CD4-positive, alpha-beta T cell treated with Interferon gamma for 1 hour (primary cell): ENCODE measurements at regions not wholly inside any gene's neighbourhood (a gene's known extent, or its start where the extent isn't known, plus 50 kb on each side); places are given as distances from the start of the nearest gene placed in this dataset.
A peak's percentile ranks its signal among the peaks of the same experiment; 100 is the strongest.

ENCODE experiments used
- DNase-seq: peaks from one replicate; pipeline ENCODE4 v3.0.0-alpha.2; 2020

DNA sequence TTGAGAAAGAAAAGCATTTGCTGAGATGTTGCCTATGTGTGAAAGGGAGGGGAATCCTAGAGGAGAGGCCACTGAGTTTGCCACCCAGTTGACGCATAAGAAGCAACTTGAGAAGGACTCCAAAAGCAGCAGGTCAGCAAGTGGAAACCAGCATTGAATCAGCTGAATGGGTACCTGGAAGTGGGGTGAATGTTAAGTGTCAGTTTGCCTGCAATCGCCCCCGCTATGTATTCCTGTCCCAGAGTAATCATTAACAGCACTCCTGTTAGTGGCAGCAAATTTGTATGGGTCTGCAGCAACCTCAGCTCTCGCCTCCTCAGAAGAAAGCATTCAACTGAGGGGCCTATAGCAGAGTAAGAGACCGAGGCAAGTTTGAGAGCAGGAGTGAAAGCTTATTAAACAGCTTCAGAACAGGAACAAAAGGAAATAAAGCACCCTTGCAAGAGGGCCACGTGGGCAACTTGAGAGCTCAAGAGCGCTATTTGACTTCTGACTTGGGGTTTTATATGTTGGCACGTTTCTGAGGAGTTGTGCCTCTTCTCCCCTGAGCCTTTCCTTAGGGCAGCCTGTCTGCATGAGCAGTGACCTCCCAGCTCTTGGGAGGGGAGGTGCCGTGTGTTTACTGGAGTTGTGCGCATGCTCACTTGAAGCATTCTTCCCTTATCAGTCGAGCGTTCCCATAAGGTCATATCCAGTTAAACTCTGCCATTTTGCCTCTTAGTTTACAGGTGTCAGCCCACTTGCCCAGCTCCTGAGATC is 122.6 kb upstream of the PHACTR1 start:
- DNase-seq = no peak

DNA sequence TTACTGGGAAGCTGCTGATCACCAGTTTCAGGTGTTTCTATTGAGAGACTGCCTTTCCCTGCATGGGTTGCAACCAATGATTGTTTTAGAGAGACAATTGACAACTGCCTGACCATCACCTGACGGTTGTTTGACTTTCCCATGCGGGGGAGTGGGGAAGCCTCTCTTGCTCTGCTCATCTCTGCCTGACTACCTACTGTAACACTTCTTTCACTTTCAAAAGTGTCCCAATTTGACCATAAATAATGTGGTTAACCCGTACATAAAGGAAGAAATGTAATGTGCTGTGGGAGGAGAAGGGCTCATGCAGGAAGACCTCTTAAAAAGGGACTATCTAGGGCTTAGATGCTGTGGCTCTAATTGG is 122.1 kb upstream of the PHACTR1 start:
- DNase-seq = no peak

DNA sequence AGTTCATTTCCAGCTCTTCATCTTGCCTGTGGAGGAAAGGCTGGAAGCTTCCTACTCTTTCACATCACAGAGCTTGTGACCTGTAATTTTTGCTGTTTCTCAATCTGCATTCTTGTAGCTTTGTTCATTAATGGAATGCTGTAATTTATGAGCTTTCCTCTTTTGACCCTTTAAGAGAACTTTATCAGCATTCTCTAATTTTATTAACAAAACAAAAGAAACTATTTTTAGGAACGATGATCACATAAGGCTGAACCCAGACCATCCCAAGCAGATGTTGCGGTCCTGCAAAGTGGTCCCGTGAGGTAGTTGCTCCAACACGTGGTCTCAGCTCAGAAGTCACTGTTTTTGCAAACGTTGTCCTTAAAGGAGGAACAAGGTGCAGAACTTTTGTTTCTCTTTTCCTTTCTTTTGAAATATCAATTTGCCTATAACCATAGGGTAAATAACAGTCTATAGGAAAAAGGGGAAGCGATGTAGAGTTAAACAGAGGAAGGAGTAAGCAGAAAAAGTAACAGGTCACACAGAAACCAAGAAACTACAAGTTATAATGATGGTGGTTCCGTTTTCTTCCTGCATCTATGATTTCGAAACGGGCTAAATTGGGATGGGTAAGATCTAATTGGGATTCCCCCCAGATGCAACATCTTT is 121.3 kb upstream of the PHACTR1 start:
- no peak for DNase-seq

DNA sequence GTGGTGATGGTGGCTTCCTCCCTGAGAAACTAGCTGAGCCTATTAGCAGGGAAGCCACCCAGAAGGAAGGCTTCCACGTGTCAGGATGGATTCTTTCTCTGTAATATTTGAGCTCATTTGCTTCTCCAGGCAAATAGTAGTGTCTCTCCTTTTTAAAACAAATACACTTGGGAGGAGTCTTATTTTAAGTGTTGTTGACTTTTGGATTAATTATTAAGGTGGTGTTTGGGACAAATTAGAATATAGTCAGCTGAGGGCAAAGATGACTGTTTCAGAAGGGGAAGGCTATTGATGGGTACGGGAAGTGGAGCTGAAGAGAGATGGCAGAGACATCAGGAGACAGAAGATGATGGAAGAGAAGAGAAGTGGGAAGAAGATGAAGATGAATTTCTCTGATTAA is 119.8 kb upstream of the PHACTR1 start:
- DNase-seq = no peak

DNA sequence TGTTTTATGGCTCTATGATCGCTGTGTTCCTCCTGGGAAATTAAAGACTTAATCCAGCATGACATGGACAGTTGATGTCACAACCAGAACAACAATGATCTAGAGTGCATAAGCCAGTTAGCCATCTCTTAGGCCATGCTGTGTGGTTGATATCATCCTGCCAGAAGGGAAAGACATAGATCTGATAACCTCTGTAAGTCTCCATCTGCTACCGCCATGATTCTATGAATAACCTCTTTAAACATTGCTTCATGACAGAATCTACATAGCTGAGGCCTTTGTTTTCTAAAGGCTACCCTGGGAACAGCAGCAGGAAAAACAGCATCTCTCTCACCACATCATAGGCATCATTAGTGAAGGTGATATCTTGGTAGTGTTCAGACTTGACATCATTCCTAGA is 117.6 kb upstream of the PHACTR1 start:
- no peak for DNase-seq

DNA sequence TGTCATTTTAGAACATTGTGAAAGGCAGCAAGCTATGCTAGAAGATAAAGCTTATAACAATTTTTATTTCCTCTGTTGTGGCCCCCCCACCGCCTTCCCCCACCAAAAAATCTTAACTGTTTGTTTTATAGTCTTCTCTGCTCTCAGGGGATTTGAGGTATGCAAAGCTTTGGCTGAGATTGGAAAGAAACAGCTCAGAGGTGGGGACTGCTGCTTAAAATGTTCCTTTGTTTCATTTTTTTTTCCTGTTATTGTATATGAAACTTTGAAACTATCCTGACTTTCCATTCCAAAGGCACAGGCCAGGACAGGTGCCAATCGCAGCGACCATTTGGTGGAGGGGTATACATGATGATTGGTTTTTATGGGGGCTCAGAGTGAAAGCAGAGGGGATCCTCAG is 114.7 kb upstream of the PHACTR1 start:
- DNase-seq = no peak

DNA sequence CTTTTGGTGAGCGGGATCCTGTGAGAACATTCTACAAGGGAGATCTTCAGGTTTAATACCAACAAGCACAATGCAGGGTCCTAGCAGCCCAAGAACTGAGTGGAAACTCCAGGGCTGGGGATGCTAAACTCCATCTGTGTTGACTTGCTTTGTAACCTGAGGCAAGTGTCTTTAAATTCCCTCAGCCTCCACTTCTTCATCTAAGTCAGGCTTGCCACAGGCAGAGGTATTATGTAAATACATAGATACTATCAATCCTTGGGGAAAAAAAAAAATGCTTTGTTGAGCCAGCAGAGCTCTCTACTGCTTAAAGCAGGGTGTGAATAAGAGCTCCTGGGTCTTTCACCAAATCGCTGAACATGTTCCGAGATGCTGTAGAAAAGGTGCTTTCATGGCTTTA is 114.2 kb upstream of the PHACTR1 start:
- no peak for DNase-seq

DNA sequence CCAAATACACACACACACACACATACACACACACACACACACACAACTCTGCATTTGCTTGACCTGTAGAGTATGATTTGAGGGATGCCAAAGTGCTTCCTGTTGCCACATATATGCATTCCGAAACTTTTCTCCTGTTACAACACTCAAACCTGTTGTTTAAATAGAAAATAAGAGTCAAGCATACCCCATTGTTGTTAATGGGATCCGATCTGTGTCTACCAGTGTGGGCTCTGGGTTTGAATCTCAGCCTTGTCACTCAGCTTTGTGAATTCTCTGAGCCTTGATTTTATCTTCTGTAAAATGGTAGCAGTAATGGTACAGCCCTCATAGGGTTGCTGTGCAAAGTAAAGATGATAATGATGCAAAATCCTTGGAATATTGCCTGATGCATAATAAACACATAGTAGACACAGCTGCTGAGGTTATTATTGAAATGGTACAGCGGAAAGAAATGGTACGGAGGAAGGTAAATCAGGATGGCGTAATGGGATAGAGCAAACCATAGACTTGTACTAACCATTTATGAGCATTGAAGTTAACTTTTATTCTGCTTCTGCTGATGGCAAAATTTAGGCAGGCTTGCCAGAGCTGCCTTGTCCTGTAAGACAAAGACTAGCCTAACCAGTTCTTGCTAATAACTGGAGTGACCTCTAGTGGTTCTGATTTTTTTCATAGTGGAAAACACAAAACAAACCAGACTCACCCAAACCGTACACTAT is 113.5 kb upstream of the PHACTR1 start:
- no peak for DNase-seq

DNA sequence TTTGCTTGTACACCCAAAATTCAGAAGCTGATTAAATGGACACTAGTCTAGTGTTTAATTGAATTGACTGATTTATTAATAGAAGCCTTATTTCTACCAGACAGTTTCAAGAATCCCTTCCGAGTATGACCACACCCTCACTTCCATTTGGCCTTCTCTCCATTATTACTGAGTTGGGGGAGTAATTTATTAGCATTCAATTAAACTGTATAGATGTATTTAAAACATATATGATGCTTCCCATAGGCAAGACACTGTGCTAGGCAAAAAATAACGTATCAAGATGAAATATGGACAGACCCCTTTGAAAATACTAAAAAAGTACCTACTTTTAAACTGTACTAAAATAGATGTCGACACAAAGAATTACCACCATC is 112.9 kb upstream of the PHACTR1 start:
- no peak for DNase-seq

DNA sequence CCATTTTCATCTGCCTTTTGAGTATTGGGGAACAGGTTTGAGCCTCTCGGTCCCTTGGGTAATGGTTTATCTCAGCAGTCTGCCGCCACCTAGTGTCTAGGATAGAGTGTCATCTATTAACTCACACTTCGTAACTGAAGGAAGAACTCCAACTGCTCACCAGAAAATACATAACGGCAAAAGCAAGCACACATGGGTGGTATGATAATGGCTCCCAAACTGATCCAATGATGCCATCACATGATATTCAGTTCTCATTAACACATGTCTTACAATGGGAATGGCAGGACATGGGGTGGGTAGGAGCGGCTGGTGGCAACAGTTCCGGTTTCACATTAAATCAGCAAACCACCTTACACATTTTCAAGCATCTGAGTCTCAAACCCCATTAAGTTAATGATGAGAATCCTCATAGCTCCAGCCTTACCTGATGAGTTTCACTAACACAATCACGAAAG is 110.7 kb upstream of the PHACTR1 start:
- peak; percentile 12 for DNase-seq

DNA sequence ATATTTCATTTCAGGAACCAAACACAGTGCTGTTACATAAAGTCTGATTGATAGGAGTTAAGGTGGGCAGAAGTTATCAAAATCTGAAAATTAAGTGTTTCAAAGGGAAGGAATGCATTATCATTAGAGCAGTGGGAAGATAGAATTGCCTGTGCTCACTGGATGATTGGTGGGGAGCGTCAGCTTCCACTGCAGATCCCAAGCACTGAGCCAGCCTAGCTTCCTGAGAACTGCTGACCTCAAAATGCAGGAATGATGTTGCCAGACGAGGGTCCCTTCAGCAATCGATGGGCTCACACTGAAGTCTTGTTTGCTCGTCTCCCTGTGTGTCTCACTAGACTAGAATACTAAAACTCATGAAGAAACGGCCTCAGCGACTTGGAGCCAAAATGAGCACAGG is 110.0 kb upstream of the PHACTR1 start:
- no peak for DNase-seq

DNA sequence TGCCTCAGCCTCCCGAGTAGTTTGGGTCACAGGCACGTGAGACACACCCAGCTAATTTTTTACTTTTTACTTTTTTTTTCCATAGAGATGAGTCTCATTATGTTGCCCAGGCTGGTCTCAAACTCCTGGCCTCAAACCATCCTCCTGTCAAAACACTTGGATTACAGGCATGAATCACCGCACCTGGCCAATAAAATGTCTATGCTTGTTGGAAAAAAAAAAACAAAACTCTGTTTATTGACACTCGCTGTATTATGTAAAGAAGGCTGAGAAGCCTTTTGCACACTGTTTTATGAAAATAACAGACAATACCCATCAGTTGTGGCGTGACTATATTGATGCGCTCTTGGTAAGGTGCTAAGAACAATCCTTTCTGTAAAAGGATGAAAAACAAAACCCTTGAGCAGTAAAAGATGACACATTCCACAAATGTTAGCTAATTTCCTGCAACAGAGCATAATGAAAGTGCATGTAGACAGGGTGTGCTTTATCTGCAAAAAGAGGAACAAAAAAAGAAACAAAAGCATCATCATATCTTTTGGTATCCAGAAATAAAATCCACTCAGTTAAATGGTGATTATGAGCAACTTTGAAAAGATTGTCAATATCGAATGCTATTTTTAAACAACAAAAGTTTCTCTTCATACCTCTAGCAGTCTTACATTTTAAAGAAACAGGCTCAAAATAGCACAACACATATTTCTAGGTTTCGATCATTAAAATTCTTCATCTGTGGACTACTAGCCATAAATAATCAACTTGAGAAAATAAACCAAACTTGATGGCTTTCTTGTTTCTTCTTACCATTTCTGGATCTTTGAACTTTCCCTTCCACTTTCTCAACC is 108.3 kb upstream of the PHACTR1 start:
- DNase-seq = no peak

DNA sequence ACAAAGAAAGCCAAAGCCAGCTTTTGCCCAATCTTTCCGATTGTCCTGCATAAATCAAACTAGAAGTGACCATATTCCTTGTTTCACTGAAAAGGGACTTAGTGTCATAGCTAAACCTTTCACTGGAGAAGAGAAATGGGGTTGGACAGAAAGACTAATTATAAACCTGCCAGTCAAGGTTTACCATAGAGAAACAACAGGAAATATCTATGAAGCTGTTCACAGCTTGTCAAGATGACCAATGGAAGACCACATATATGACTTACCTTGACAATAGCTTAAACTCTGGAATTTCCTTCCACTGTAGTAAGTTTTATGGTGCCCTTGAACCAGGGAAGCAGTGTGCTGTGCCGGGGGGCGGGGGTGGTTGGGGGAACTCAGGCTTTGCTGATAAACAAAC is 107.7 kb upstream of the PHACTR1 start:
- DNase-seq = no peak

DNA sequence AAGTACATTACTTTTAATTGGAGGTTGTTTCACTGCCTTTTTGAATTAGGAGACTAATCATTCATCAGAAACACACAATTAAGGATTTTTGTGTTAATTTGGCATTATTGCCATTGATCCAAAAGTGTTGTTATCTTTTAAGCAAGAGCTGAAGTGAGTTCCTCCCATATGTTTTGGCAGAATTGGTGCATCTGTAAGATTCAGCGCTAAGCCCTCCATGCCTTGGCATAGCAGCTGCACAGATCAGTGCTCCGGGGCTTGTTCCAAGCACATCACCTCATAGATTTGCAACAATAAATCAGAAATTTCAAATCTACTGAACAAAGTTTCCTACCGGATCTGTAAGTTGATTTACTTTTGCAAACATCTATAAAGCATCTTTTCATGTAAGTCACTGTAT is 106.8 kb upstream of the PHACTR1 start:
- no peak for DNase-seq

DNA sequence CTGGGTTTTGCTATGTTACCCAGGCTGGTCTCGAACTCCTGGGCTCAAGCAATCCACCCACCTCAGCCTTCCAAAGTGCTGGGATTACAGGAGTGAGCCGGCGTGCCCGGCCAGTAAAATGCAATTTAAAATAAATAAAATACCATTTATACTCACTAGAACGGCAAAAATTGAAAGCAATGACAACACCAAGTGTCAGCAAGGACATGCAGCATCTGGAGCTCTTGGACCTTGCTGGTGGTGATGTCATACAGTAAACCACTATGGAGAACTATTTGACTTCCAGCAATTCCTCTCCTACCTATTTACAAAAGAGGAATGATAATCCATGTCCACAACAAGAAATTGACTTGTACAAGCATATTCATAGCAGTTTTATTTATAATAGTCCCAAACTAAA is 105.7 kb upstream of the PHACTR1 start:
- no peak for DNase-seq

DNA sequence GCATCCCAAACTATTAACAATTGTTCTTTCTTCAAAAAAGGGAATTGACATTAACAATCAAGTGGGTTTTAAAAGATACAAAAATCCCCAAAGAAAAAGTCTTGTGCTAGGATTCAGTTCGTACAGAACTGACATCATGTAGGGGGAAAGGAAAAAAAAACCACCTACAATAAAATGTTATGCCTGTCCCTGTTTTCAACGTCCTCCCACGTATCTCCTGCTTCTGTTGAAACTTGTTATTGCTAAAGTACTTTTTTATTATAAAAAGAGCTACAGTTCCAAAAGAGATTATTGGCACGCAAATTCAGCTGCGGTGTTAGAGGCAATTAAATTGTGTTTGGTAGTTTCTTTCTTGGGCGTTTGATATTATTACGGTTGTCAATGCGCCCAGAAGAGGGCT is 102.8 kb upstream of the PHACTR1 start:
- no peak for DNase-seq

DNA sequence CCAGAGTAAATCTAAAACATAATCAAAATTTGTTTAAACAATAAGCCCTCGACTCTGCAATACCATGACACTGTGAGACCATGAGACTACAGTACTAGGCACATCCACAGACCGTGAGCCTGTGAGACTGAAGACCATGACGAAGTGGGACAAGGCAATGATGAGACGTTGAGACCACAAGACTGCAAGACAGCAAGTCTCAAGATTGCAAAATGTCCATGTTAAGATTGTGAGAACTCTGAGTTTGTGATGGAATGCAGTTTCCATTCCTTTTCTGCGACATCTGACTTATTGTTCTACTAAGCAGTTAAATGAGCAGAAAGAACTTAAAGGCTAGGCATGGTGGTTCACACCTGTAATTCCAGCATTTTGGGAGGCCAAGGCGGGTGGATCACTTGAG is 102.1 kb upstream of the PHACTR1 start:
- DNase-seq = no peak

DNA sequence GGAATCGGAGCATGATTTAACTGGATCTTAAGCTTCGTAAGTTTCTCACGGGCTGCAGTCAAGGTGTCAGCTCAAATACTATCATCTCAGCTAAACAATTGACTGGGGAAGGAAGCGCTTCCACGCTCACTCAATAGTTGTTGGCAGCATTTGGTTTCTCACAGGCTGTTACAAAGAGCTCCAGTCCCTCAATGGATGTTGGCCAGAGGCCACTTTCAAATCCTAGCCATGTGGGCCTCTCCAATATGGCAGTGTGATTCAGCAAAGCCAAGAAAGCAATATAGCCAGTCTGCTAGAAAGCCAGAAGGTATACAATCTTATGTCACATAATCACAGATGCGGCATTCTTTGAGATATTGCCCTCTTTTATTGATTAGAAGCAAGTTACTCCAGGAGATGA is 98.3 kb upstream of the PHACTR1 start:
- no peak for DNase-seq

DNA sequence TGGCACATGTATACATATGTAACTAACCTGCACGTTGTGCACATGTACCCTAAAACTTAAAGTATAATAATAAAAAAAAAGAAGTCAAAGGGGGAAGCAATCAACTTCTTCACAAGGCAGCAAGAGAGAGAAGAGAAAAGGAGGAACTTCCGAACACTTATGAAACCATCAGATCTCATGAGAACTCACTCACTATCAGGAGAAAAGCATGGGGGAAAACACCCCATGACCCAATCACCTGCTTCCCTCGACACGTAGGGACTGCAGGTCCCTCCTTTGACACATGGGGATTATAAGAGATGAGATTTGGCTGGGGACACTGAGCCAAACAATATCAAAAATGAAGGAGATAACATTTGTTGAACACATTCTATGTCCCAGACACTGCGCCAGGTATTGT is 94.8 kb upstream of the PHACTR1 start:
- peak; percentile 2 for DNase-seq

DNA sequence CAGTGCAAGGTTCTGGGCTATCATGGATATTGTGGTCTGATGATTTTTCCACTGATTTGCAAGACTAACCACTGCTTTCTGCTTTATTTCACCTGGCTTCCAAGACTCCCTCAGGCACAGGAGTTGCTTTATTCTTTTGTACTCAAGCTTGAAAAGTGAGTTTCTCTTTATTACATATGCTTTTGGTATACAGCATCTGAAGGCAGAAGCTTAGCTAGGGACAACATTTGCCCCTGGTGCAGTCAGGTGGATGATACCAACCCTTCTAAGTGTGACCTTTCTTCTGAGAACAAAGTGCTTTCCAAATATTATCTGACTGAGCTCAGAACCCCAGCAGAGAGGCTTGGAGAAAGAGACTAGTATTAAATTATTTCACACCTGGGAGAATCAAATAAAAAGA is 94.0 kb upstream of the PHACTR1 start:
- DNase-seq = no peak

DNA sequence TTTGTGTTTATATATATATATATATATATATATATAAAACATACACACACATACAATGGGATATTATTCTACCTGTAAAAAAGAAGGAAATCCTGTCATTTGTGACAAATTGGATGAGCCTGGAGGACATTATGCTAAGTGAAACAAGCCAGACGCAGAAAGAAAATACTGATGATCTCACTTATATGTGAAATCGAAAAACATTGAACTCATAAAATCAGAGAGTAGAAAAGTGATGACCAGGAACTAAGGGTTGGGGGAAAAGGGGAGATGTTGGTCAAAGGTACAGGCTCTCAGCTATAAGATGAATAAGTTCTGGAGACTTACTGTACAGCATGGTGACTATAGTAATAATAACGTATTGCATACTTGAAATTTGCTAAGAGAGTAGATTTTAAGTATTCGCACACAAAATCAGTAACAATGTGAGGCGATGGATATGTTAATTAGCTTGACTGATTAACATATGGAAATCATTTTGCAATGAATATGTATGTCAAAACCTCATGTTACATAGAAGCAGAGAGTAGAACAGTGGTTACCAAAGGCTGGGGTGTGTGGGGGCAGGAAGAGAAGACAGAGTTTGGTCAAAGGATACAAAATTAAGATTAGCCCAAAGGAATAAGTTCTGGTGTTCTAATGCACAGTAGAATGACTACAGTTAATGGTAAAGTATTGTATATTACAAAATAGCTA is 92.3 kb upstream of the PHACTR1 start:
- no peak for DNase-seq

DNA sequence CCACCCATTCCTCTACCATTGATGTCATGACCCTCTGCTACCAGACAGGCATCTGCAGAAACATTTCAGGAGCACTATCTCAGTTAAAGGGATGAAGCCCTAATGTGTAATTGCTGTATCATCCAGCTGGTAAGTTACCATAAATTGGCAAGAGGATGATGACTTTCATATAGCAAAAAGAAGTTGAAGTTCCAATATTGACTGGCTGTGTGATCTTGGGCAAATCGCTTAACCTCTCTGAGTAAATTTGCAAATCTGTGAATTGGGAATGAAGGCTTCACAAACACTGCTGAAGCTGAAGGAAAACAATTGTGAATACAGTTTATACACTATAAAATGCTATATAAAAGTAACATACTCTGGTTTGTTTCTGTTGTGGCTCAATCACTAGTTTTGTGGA is 89.5 kb upstream of the PHACTR1 start:
- no peak for DNase-seq

DNA sequence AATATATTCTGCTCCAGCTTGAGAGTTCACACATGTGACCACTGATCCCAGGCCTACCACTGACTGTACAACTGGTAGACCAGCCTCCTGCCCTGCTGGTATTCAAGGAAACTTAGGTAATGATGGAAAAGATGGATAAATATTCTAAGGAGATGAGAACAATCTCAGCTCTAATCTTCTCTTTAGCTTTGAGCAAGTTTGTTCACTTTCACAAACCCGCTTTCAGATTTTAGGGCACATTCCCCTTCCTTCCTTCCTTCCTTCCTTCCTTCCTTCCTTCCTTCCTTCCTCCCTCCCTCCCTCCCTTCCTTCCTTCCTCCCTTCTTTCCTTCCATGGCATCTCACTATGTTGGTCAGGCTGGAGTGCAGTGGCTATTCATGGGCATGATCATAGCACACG is 88.2 kb upstream of the PHACTR1 start:
- no peak for DNase-seq
